C4-2B (cell line): ENCODE measurements at regions not wholly inside any gene's neighbourhood (a gene's known extent, or its start where the extent isn't known, plus 50 kb on each side); places are given as distances from the start of the nearest gene placed in this dataset.

Experiments
- H3K27ac ChIP-seq: fragments of 450-650 bp; 2 replicates; pipeline ENCODE4 v1.5.1; 2017
- CTCF ChIP-seq: fragments of 450-650 bp; conservative IDR thresholded peaks from 2 replicates; pipeline ENCODE4 v1.5.1; 2017; ENCODE audit warnings: mild to moderate bottlenecking
- ZFX ChIP-seq: fragments of 450-650 bp; IDR thresholded peaks from 2 replicates; pipeline ENCODE4 v1.6.1; 2017

GRCh38 chr13:74651121-74651520 lies 516.9 kb upstream of the KLF12 start:
- TF ChIP-seq CTCF (no peak), ZFX (no peak)
- H3K27ac ChIP-seq = no peak overlapping the region

DNA sequence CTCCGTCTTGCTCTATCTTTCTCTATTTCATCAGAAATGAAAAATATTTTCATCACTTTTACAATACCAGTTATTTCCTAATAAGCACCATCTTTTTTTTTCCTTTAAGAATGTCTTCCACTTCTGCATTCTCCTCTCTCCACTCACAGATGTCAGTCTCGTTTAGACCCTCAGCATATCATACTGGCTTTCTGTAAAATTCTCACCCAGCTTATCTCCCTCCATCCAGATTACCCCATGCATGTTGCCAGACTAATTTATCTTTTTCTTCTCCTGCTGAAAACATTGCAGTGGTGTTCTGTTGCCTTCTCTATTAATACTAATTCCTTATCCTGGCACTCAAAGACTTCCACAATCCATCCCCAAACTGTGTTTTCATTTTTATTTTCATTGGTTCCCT lies 513.8 kb upstream of the KLF12 start:
- no peak for TF ChIP-seq ZFX
- no peak for TF ChIP-seq CTCF
- H3K27ac ChIP-seq = no peak overlapping the region

GRCh38 chr13:74647211-74647610 lies 513.0 kb upstream of the KLF12 start:
- H3K27ac ChIP-seq = no peak overlapping the region
- TF ChIP-seq ZFX (no peak), CTCF (no peak)

GRCh38 chr13:74646091-74646490 lies 511.9 kb upstream of the KLF12 start:
- TF ChIP-seq CTCF (no peak), ZFX (no peak)
- H3K27ac ChIP-seq = no peak overlapping the region

GRCh38 chr13:74645586-74645985 lies 511.4 kb upstream of the KLF12 start:
- H3K27ac ChIP-seq = no peak overlapping the region
- TF ChIP-seq CTCF (no peak), ZFX (no peak)

DNA sequence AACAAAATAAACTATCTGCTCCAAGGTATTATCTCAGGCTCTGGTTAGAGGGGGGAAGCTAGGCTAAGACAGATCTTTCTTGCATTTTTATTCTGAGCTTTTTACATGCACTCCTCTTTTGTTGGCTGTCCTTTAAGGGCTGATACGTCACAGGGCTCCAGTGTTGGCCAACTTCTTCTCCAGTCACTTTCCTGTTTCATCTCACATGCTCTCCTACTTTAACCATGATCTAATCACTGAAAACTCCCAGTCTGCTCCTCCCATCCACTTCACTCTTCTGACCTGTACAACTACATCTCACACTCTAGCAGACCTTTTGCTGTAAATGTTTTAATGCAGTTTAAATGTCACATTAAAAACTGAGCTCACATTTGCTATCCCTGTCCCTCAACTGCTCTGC lies 510.0 kb upstream of the KLF12 start:
- H3K27ac ChIP-seq = no peak overlapping the region
- no peak for TF ChIP-seq ZFX
- TF ChIP-seq CTCF = no peak

- H3K27ac ChIP-seq = no peak overlapping the region
- TF ChIP-seq ZFX (no peak), CTCF (no peak)
These were observed 507.4 kb upstream of the KLF12 start for GRCh38 chr13:74641586-74641985.

DNA sequence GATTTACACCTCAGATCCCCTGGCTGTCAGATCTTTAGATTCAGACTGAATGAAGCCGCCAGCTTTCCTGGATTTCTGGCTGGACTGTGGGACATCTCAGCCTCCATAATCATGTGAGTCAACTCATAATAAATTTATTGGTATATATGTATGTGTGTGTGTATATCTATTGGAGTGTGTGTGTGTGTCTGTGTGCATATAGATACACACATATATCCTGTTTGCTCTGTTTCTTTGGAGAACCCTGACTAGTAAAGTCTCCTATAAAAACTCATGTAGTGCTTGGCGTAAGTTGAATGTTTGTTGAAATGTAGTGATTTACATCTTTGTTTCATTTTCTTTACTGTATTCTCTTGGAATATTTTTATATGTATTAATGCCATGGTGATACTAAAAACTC lies 499.5 kb upstream of the KLF12 start:
- H3K27ac ChIP-seq = no peak overlapping the region
- TF ChIP-seq CTCF (no peak), ZFX (no peak)
